ENCODE measurements at regions not wholly inside any gene's neighbourhood (a gene's known extent, or its start where the extent isn't known, plus 50 kb on each side); places are given as distances from the start of the nearest gene placed in this dataset.

DNA sequence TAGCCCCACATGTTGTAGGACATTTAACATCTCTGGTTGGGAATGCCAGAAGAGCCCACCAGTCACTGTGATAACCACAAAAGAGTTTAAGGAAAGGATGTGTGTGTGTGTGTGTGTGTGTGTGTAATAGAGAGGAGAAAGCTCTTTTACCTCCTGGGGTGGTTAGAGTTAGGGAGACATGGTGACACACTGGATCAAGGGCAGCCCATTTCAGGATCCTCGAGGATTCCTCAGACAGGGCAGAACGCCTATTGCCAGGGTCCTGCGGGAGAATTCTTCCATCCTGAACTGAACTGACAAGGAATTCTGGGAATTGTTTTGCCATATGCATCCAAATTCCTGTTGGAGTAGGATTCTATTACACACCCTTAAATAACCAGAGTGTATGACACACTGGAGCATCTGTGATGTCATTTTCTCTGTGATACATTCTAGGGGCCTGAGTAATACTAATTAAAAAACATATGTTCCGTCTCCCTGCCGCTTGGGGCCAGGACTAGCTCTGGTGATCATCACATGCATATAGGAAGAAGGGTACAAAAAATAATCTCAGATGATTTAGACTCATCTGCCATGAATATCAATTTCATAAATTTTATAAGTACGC, 156.4 kb upstream of the MMADHC start:
- no peak overlapping the region for H3K4me2 ChIP-seq (ENCODE audit: insufficient read depth, low read length)
- H4K20me1 ChIP-seq (replicated peaks; ENCODE audit: control insufficient read depth, extremely low read depth, insufficient read depth, low read length): no peaks in the 10 kb centered on the region
- H2AFZ ChIP-seq (ENCODE audit: low read depth, low read length): no peak overlapping the region
- FAIRE-seq (no peak), DNase-seq (ENCODE audit: low read depth, low spot score) (no peak)
- ChIA-PET POLR2A (no interaction called here), CTCF (interaction anchor here (1.7 to 2.2 kb wide), 2 partner anchors 12 to 24 kb away, joined by 4 to 5 read pairs; no protein-coding TSS in a partner anchor)
- intact Hi-C loops (cut with micrococcal nuclease) (loop anchor here (1.0 kb wide), 1 partner anchor 10 kb away; no protein-coding TSS in a partner anchor), dilution Hi-C loops (cut with MboI; ENCODE audit: extremely low pct_ligation_motif_present, low sequenced_read_pairs) (no loop called here)
- BruUV-seq (replicated peaks): no TSS peak
- H3K9me3 ChIP-seq (replicated peaks; ENCODE audit: control insufficient read depth, insufficient read depth, low read length): no peaks in the 10 kb centered on the region
- H3K9ac ChIP-seq (replicated peaks; ENCODE audit: extremely low read depth, insufficient read depth, low read length): no peak overlapping the region
- no peak overlapping the region for H3K4me3 ChIP-seq (replicated peaks in 1 of 3; ENCODE audit: insufficient read depth in 1 of 3, low read depth in 1 of 3, low read length in 3 of 3)
- TF ChIP-seq JUN (IDR thresholded peaks at IDR 0.05; ENCODE audit: borderline replicate concordance, insufficient read depth, insufficient read length, low read depth) (no peak), MYC (IDR thresholded peaks at IDR 0.05; ENCODE audit: low read depth, low read length) (no peak), EZH2 (IDR thresholded peaks at IDR 0.05; ENCODE audit: borderline replicate concordance, low read depth, low read length, severe bottlenecking) (no peak), GATA2 (IDR thresholded peaks at IDR 0.05; ENCODE audit: insufficient read depth, insufficient read length, low read depth, low read length) (no peak), POLR2A (IDR thresholded peaks at IDR 0.05; ENCODE audit: low read depth, low read length) (no peak), CTCF (IDR thresholded peaks at IDR 0.05; ENCODE audit: extremely low read depth in 1 of 2, insufficient read depth in 1 of 2, low read depth in 1 of 2, low read length in 2 of 2) (no peak), FOS (IDR thresholded peaks at IDR 0.05; ENCODE audit: borderline replicate concordance, insufficient read depth, low read length) (no peak), MAX (IDR thresholded peaks at IDR 0.05; ENCODE audit: insufficient read depth, insufficient read length) (no peak), POLR2AphosphoS5 (IDR thresholded peaks at IDR 0.05; ENCODE audit: insufficient read depth, low read depth, low read length) (no peak)
- H3K27me3 ChIP-seq (ENCODE audit: control insufficient read depth in 2 of 2, insufficient read depth in 2 of 2, low read length in 2 of 2): no peaks in the 10 kb centered on the region
- H3K9me1 ChIP-seq (replicated peaks; ENCODE audit: control insufficient read depth, extremely low read depth, insufficient read depth, low read length): no peaks in the 10 kb centered on the region
- H3K79me2 ChIP-seq (ENCODE audit: control insufficient read depth, insufficient read depth, low read length): no peaks in the 10 kb centered on the region
- no peak overlapping the region for H3K27ac ChIP-seq (ENCODE audit: insufficient read depth, low read depth, low read length)
- H3K4me1 ChIP-seq (ENCODE audit: control insufficient read depth, extremely low read depth, insufficient read depth, low read length): peaks cover 23% of the 10 kb centered on the region
- H3K36me3 ChIP-seq (ENCODE audit: control insufficient read depth in 2 of 2, extremely low read depth in 1 of 2, insufficient read depth in 2 of 2, low read length in 2 of 2): no peaks in the 10 kb centered on the region
